ENCODE measurements at regions not wholly inside any gene's neighbourhood (a gene's known extent, or its start where the extent isn't known, plus 50 kb on each side); places are given as distances from the start of the nearest gene placed in this dataset.

DNA sequence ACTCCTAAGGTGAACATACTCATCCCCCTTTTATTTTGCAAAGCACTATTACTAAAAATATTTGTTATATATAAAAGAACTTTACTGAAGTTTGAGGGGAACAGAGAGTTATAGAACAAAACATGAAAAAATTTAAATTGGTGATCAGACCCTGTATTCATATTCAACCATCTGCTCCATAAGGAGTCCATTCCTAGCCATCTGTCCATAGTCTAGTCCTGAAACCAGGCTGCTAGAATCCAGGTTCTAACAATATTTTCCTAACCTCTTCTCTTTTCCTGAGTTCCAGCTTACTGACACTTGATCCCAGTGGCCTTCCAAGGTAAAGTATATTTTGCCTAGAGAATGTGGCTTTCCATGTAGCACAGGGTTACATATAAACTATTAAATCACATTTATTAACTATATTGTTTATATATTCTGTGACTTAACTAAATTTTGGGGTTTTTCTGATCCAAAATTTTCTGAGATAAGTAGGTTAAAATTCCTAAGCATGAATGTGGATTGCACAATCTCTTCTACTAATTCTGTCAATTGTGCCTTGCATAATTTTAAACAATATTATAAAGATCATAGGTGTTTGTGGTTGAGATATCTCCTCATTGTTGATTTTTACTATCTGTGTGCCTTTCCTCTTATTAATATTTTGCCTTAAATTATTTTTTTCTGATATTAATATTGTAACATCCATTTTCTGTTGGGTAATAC lies 137.6 kb upstream of the MAGI2 start:
- no peak for DNase-seq
- no peak for ATAC-seq
- intact Hi-C loops (cut with micrococcal nuclease) = no loop called here
- no peak overlapping the region for H3K27ac ChIP-seq (ENCODE audit: low read length)
- no peaks in the 10 kb centered on the region for H4K20me1 ChIP-seq (ENCODE audit: low read length)
- H3K9me2 ChIP-seq (replicated peaks; ENCODE audit: low read length) = no peaks in the 10 kb centered on the region; the same call in 1 of the 2 replicates
- H3K9me3 ChIP-seq (ENCODE audit: low read length) = no peaks in the 10 kb centered on the region
- no peak for TF ChIP-seq EZH2 (IDR thresholded peaks at IDR 0.05; ENCODE audit: low read length, unreplicated experiment)
- TF ChIP-seq, protein P1, sequence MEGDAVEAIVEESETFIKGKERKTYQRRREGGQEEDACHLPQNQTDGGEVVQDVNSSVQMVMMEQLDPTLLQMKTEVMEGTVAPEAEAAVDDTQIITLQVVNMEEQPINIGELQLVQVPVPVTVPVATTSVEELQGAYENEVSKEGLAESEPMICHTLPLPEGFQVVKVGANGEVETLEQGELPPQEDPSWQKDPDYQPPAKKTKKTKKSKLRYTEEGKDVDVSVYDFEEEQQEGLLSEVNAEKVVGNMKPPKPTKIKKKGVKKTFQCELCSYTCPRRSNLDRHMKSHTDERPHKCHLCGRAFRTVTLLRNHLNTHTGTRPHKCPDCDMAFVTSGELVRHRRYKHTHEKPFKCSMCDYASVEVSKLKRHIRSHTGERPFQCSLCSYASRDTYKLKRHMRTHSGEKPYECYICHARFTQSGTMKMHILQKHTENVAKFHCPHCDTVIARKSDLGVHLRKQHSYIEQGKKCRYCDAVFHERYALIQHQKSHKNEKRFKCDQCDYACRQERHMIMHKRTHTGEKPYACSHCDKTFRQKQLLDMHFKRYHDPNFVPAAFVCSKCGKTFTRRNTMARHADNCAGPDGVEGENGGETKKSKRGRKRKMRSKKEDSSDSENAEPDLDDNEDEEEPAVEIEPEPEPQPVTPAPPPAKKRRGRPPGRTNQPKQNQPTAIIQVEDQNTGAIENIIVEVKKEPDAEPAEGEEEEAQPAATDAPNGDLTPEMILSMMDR (conservative IDR thresholded peaks at IDR 0.05; ENCODE audit: low read depth, low read length) = no peak
- TF ChIP-seq EZH2phosphoT487 (IDR thresholded peaks at IDR 0.05; ENCODE audit: borderline replicate concordance, low read length) = no peak
- no peak overlapping the region for H3K9ac ChIP-seq (ENCODE audit: low read length)
- H3F3A ChIP-seq (ENCODE audit: low read length, unreplicated experiment) = no peaks in the 10 kb centered on the region
- POLR2A ChIA-PET (ENCODE audit: unreplicated experiment) = no interaction called here
- CTCF ChIA-PET = no interaction called here
- BruUV-seq (replicated peaks) = no TSS peak
- peaks cover 9% of the 10 kb centered on the region for H3K4me1 ChIP-seq (ENCODE audit: insufficient read depth, low read length)
- no peak overlapping the region for H3K4me2 ChIP-seq (ENCODE audit: low read length)
- no peaks in the 10 kb centered on the region for H3K36me3 ChIP-seq (ENCODE audit: low read depth, low read length)
- no peak overlapping the region for H3K4me3 ChIP-seq (ENCODE audit: low read length)
- no peaks in the 10 kb centered on the region for H3K79me2 ChIP-seq (ENCODE audit: low read length)
- no peak overlapping the region for H2AFZ ChIP-seq (ENCODE audit: low read length)
- no peaks in the 10 kb centered on the region for H3K27me3 ChIP-seq (ENCODE audit: low read length)

DNA sequence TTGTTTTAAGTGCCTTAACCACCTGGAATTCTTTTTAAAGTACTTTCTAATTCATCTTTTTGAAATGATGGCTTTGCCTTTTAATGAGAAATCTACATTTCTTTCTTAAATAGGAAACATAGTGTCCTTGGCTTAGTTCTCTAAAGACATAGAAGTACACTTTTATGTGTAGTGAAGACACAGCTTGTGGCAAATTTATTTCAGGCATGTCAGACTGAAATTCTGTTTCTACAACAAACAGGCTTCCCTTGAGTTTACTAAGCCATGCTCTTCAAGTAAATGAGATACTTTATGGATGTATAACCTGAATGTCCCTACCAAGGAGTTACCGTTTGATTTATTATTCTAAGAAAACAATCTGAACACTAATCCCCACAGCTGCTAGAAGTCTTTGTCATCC lies 136.9 kb upstream of the MAGI2 start:
- intact Hi-C loops (cut with micrococcal nuclease) = no loop called here
- no peaks in the 10 kb centered on the region; the same call in 1 of the 2 replicates for H3K9me2 ChIP-seq (replicated peaks; ENCODE audit: low read length)
- CTCF ChIA-PET = no interaction called here
- no peaks in the 10 kb centered on the region for H3K79me2 ChIP-seq (ENCODE audit: low read length)
- no peak overlapping the region for H3K4me3 ChIP-seq (ENCODE audit: low read length)
- H3K4me2 ChIP-seq (ENCODE audit: low read length) = no peak overlapping the region
- TF ChIP-seq EZH2phosphoT487 (IDR thresholded peaks at IDR 0.05; ENCODE audit: borderline replicate concordance, low read length) (no peak), EZH2 (IDR thresholded peaks at IDR 0.05; ENCODE audit: low read length, unreplicated experiment) (no peak)
- no peak for DNase-seq
- H3K27me3 ChIP-seq (ENCODE audit: low read length) = no peaks in the 10 kb centered on the region
- POLR2A ChIA-PET (ENCODE audit: unreplicated experiment) = no interaction called here
- H3K36me3 ChIP-seq (ENCODE audit: low read depth, low read length) = no peaks in the 10 kb centered on the region
- no peak overlapping the region for H3K9ac ChIP-seq (ENCODE audit: low read length)
- peaks cover 9% of the 10 kb centered on the region for H3K4me1 ChIP-seq (ENCODE audit: insufficient read depth, low read length)
- BruUV-seq (replicated peaks) = no TSS peak
- no peaks in the 10 kb centered on the region for H3F3A ChIP-seq (ENCODE audit: low read length, unreplicated experiment)
- H4K20me1 ChIP-seq (ENCODE audit: low read length) = no peaks in the 10 kb centered on the region
- no peak overlapping the region for H2AFZ ChIP-seq (ENCODE audit: low read length)
- no peaks in the 10 kb centered on the region for H3K9me3 ChIP-seq (ENCODE audit: low read length)
- H3K27ac ChIP-seq (ENCODE audit: low read length) = no peak overlapping the region
- no peak for ATAC-seq

DNA sequence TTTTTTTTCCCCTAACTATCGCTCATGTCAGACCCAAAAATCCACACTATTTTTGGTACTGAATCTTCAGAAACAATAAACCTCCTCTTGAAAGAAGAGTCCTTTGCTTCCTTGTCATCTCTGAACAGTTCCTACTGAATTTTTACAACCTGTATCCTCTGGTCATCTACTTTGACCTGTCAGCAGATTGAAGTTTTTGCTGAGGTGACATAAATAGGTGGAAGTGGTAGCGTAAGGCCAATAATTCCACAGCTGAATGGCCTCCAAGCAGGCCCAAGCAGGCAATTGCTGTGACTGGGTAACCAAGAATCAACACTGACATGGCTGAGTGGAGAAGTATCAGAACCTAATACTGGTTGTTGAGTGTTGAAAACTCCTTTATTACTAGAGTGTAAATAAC lies 117.4 kb upstream of the MAGI2 start:
- TF ChIP-seq EZH2 (IDR thresholded peaks at IDR 0.05; ENCODE audit: low read length, unreplicated experiment) (no peak), EZH2phosphoT487 (IDR thresholded peaks at IDR 0.05; ENCODE audit: borderline replicate concordance, low read length) (no peak)
- TF ChIP-seq, protein P1 (conservative IDR thresholded peaks at IDR 0.05; ENCODE audit: low read depth, low read length) = no peak
- no peak overlapping the region for H3K4me2 ChIP-seq (ENCODE audit: low read length)
- POLR2A ChIA-PET (ENCODE audit: unreplicated experiment) = interaction anchor here (0.5 kb wide), 1 partner anchor 42 kb away, joined by 3 read pairs; no protein-coding TSS in a partner anchor
- BruUV-seq (replicated peaks) = no TSS peak
- H3F3A ChIP-seq (ENCODE audit: low read length, unreplicated experiment) = no peaks in the 10 kb centered on the region
- no peaks in the 10 kb centered on the region for H3K79me2 ChIP-seq (ENCODE audit: low read length)
- H3K36me3 ChIP-seq (ENCODE audit: low read depth, low read length) = no peaks in the 10 kb centered on the region
- CTCF ChIA-PET = no interaction called here
- DNase-seq (no peak), ATAC-seq (no peak)
- H4K20me1 ChIP-seq (ENCODE audit: low read length) = no peaks in the 10 kb centered on the region
- H3K9me3 ChIP-seq (ENCODE audit: low read length) = no peaks in the 10 kb centered on the region
- H2AFZ ChIP-seq (ENCODE audit: low read length) = no peak overlapping the region
- H3K27ac ChIP-seq (ENCODE audit: low read length) = no peak overlapping the region
- no peaks in the 10 kb centered on the region for H3K27me3 ChIP-seq (ENCODE audit: low read length)
- H3K4me1 ChIP-seq (ENCODE audit: insufficient read depth, low read length) = no peaks in the 10 kb centered on the region
- no peak overlapping the region for H3K9ac ChIP-seq (ENCODE audit: low read length)
- intact Hi-C loops (cut with micrococcal nuclease) = no loop called here
- no peaks in the 10 kb centered on the region for H3K9me2 ChIP-seq (replicated peaks; ENCODE audit: low read length)
- no peak overlapping the region for H3K4me3 ChIP-seq (ENCODE audit: low read length)

All from PC-3 (cell line).